ENCODE measurements at regions not wholly inside any gene's neighbourhood (a gene's known extent, or its start where the extent isn't known, plus 50 kb on each side); places are given as distances from the start of the nearest gene placed in this dataset.

GRCh38 chr6:9437836-9438235 lies 977.0 kb downstream of the TFAP2A start:
- DNase-seq = no peak
- no peaks in the 10 kb centered on the region for H3K9me3 Mint-ChIP-seq (ENCODE audit: low read depth)
- H3K4me1 Mint-ChIP-seq = no peaks in the 10 kb centered on the region
- no peak overlapping the region for H3K27ac Mint-ChIP-seq
- CTCF ChIA-PET = no interaction called here
- POLR2A ChIA-PET = no interaction called here
- ATAC-seq = no peak
- H3K4me3 Mint-ChIP-seq = no peak overlapping the region
- no peaks in the 10 kb centered on the region for H3K36me3 Mint-ChIP-seq (ENCODE audit: low read depth)
- peaks cover 4% of the 10 kb centered on the region for H3K27me3 Mint-ChIP-seq
- intact Hi-C loops (cut with DNase I, micrococcal nuclease) = no loop called here

DNA sequence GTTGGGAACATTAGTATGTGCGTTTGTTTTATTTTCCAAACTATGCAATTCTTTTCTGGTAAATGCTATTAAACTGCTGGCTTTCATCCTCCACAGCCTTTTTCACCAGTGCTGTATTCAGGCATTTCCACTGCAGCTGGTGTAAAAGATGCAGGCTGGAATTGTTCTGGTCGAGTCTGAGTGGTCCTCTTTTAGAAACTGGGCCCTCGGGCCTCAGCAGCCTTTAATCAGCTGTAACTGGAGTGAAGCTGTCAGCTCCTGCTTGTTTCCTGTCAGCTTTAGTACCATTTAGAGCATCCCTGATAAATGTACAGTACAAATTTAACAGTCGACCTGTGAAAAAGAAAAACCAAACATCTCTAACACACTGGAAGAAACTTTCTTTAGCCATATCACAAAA lies 979.6 kb downstream of the TFAP2A start:
- no peaks in the 10 kb centered on the region for H3K4me1 Mint-ChIP-seq
- no peak overlapping the region for H3K27ac Mint-ChIP-seq
- DNase-seq (no peak), ATAC-seq (no peak)
- no peak overlapping the region for H3K4me3 Mint-ChIP-seq
- no peaks in the 10 kb centered on the region for H3K36me3 Mint-ChIP-seq (ENCODE audit: low read depth)
- intact Hi-C loops (cut with DNase I, micrococcal nuclease) = no loop called here
- peaks cover 6% of the 10 kb centered on the region for H3K27me3 Mint-ChIP-seq
- POLR2A ChIA-PET = no interaction called here
- no peaks in the 10 kb centered on the region for H3K9me3 Mint-ChIP-seq (ENCODE audit: low read depth)
- CTCF ChIA-PET = interaction anchor here (0.7 kb wide), 1 partner anchor 313 kb away, joined by 3 read pairs; no protein-coding TSS in a partner anchor

DNA sequence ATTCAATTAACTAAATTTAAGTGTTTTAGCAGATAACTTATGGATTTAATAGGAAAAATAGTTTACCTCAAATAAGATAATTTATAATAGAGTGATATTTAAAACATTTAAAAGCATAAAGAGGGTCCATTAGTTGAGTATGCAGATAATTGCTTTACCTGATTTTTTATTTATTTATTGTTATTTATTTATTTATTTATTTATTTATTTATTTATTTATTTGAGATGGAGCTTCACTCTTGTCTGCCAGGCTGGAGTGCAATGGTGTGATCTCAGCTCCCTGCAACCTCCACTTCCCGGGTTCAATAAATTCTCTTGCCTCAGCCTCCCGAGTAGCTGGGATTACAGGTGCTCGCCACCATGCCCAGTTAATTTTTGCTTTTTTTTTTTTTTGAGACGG lies 982.9 kb downstream of the TFAP2A start:
- POLR2A ChIA-PET = interaction anchor here (0.6 kb wide), 1 partner anchor 456 kb away, joined by 3 read pairs; no protein-coding TSS in a partner anchor
- no peaks in the 10 kb centered on the region for H3K36me3 Mint-ChIP-seq (ENCODE audit: low read depth)

GRCh38 chr6:9428421-9429172 lies 986.3 kb downstream of the TFAP2A start:
- CTCF ChIA-PET = no interaction called here
- Mint-ChIP-seq H3K4me1 (no peaks in the 10 kb centered on the region), H3K36me3 (ENCODE audit: low read depth) (no peaks in the 10 kb centered on the region), H3K27me3 (peaks cover 2% of the 10 kb centered on the region), H3K9me3 (ENCODE audit: low read depth) (no peaks in the 10 kb centered on the region), H3K4me3 (no peak overlapping the region), H3K27ac (no peak overlapping the region)
- ATAC-seq (no peak), DNase-seq (no peak)
- POLR2A ChIA-PET = no interaction called here
- intact Hi-C loops (cut with DNase I, micrococcal nuclease) = no loop called here

More for the DNA sequence above, 982.9 kb downstream of the TFAP2A start:
- CTCF ChIA-PET = interaction anchor here (0.7 kb wide), 1 partner anchor 227 kb away, joined by 4 read pairs; no protein-coding TSS in a partner anchor
- no peak for DNase-seq
- no peak for ATAC-seq
- Mint-ChIP-seq H3K27me3 (peaks cover 4% of the 10 kb centered on the region), H3K27ac (no peak overlapping the region), H3K4me1 (no peaks in the 10 kb centered on the region), H3K9me3 (ENCODE audit: low read depth) (no peaks in the 10 kb centered on the region), H3K4me3 (no peak overlapping the region)
- intact Hi-C loops (cut with DNase I, micrococcal nuclease) = no loop called here

- no peaks in the 10 kb centered on the region for H3K27me3 Mint-ChIP-seq
- ChIA-PET POLR2A (no interaction called here), CTCF (no interaction called here)
- no peaks in the 10 kb centered on the region for H3K4me1 Mint-ChIP-seq
- no peak overlapping the region for H3K27ac Mint-ChIP-seq
- H3K36me3 Mint-ChIP-seq (ENCODE audit: low read depth) = no peaks in the 10 kb centered on the region
- H3K9me3 Mint-ChIP-seq (ENCODE audit: low read depth) = no peaks in the 10 kb centered on the region
- no peak overlapping the region for H3K4me3 Mint-ChIP-seq
- intact Hi-C loops (cut with DNase I, micrococcal nuclease) = no loop called here
- DNase-seq (no peak), ATAC-seq (no peak)
These were observed 986.8 kb upstream of the SLC35B3 start for GRCh38 chr6:9422138-9422537.

DNA sequence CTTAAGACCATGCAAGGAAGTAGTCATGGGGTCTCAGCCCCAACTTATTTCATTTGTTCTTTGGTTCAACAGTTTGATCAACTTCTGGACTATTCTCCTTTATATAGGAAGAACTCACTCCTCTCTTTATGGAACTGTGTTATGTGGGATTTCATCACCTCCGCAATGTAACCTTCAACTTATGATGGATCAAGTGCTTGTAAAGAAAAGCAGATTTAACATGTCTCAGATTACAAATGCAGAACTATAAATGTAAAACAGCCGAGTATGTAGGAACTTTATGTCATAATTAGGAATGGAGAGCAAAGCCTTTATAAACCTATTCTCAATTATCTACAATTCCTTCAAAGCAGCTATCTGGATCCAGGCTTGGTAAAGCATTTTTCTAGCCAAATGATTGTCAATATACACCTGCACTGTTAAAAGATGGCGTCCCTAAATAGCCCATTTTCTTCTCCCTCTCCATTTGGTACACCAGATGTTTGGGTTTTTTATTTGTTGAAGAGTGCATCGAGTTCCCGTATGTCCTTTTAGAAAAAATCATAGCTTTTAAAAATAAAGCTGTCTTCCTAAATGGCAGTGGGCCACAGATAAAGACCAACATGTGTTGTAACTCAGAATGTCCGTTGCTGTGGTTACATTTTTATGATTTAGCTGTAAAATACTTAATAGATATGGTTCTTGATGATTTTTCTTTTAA lies 985.1 kb upstream of the SLC35B3 start:
- no peaks in the 10 kb centered on the region for H3K9me3 Mint-ChIP-seq (ENCODE audit: low read depth)
- H3K27ac Mint-ChIP-seq = no peak overlapping the region
- no peaks in the 10 kb centered on the region for H3K4me1 Mint-ChIP-seq
- H3K27me3 Mint-ChIP-seq = peaks cover 3% of the 10 kb centered on the region
- POLR2A ChIA-PET = no interaction called here
- no peaks in the 10 kb centered on the region for H3K36me3 Mint-ChIP-seq (ENCODE audit: low read depth)
- CTCF ChIA-PET = interaction anchor here (0.6 to 0.9 kb wide), 2 partner anchors 11 to 733 kb away, joined by 3 to 4 read pairs; no protein-coding TSS in a partner anchor
- DNase-seq = no peak
- H3K4me3 Mint-ChIP-seq = no peak overlapping the region
- ATAC-seq = no peak
- intact Hi-C loops (cut with DNase I, micrococcal nuclease) = no loop called here

GRCh38 chr6:9417400-9417799 lies 982.1 kb upstream of the SLC35B3 start:
- H3K27ac Mint-ChIP-seq = no peak overlapping the region
- H3K4me1 Mint-ChIP-seq = no peaks in the 10 kb centered on the region

DNA sequence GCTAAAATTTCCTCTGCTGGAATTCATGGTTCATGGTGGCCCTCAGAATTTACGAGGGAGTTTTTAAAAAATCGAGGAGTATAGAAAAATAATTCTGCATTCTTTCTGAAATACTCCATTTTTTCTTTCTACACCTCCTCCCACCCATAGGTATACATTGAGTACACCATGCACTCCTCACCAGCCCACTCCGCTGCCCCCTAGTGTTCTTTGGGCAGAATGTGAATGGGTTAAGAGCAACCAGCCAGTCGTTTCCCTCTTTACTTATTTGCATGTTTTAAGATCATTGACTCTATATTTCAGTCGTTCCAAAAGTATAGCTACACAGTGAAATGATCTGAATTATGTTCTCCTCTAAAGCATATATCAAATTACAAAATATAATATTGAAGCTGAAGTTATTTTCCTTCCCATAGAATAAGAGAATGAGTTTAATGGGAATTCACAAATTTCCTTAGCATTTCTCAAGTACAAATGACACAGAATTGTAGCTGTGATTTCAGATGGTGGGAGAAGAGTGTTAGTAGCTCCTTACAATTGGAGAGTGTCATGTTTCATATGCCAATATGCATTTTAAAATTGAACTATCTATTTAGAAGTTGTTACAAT lies 977.7 kb upstream of the SLC35B3 start:
- peak; percentile 66 for ATAC-seq
- DNase-seq = peak; percentile 59
- Mint-ChIP-seq H3K27ac (no peak overlapping the region), H3K4me3 (no peak overlapping the region), H3K36me3 (ENCODE audit: low read depth) (no peaks in the 10 kb centered on the region), H3K27me3 (peaks cover 3% of the 10 kb centered on the region), H3K4me1 (no peaks in the 10 kb centered on the region), H3K9me3 (ENCODE audit: low read depth) (no peaks in the 10 kb centered on the region)
- intact Hi-C loops (cut with DNase I, micrococcal nuclease) = loop anchor here (1.0 to 10.0 kb wide), 3 partner anchors 163 to 1278 kb away; no protein-coding TSS in a partner anchor
- ChIA-PET CTCF (interaction anchor here (0.7 to 1.1 kb wide), 3 partner anchors 107 to 430 kb away, joined by 3 to 4 read pairs (median 3); no protein-coding TSS in a partner anchor), POLR2A (no interaction called here)

More at GRCh38 chr6:9417400-9417799, 982.1 kb upstream of the SLC35B3 start:
- Mint-ChIP-seq H3K9me3 (ENCODE audit: low read depth) (no peaks in the 10 kb centered on the region), H3K4me3 (no peak overlapping the region), H3K27me3 (peaks cover 3% of the 10 kb centered on the region), H3K36me3 (ENCODE audit: low read depth) (no peaks in the 10 kb centered on the region)
- ChIA-PET POLR2A (no interaction called here), CTCF (no interaction called here)
- intact Hi-C loops (cut with DNase I, micrococcal nuclease) = loop anchor here in 1 of 2 experiments (10.0 kb wide), 1 partner anchor 1283 kb away; no protein-coding TSS in a partner anchor
- no peak for ATAC-seq
- no peak for DNase-seq

DNA sequence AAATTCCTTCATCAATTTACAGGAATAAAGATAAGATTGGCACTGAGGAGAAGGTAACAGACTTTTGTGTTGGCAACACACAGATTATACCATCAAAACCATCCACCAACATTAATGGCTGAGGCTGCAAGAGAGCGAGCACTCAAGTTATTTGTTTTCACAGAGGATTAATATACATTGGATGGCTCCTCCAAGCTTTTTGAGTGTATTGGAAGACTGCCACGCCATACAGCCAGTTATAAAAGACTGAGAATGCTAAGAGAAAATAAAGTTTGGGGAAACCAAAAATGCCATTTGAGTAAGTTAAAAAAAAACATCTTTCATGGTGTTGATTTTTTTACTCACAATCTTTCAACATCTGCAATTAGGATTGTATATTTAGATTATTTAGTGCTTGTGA lies 973.8 kb upstream of the SLC35B3 start:
- CTCF ChIA-PET = interaction anchor here (1.2 to 1.5 kb wide), 2 partner anchors 33 to 426 kb away, joined by 3 read pairs; no protein-coding TSS in a partner anchor
- Mint-ChIP-seq H3K36me3 (ENCODE audit: low read depth) (no peaks in the 10 kb centered on the region), H3K4me3 (no peak overlapping the region), H3K4me1 (no peaks in the 10 kb centered on the region), H3K27ac (no peak overlapping the region), H3K27me3 (peaks cover 3% of the 10 kb centered on the region), H3K9me3 (ENCODE audit: low read depth) (no peaks in the 10 kb centered on the region)
- ATAC-seq (no peak), DNase-seq (no peak)
- POLR2A ChIA-PET = no interaction called here
- intact Hi-C loops (cut with DNase I, micrococcal nuclease) = no loop called here

GRCh38 chr6:9408402-9409117 lies 973.2 kb upstream of the SLC35B3 start:
- no peak for DNase-seq
- Mint-ChIP-seq H3K4me1 (no peaks in the 10 kb centered on the region), H3K9me3 (ENCODE audit: low read depth) (no peaks in the 10 kb centered on the region), H3K36me3 (ENCODE audit: low read depth) (no peaks in the 10 kb centered on the region), H3K27me3 (peaks cover 3% of the 10 kb centered on the region), H3K27ac (no peak overlapping the region), H3K4me3 (no peak overlapping the region)
- ChIA-PET CTCF (interaction anchor here (1.5 kb wide), 1 partner anchor 425 kb away, joined by 3 read pairs; no protein-coding TSS in a partner anchor), POLR2A (no interaction called here)
- no peak for ATAC-seq
- intact Hi-C loops (cut with DNase I, micrococcal nuclease) = no loop called here

DNA sequence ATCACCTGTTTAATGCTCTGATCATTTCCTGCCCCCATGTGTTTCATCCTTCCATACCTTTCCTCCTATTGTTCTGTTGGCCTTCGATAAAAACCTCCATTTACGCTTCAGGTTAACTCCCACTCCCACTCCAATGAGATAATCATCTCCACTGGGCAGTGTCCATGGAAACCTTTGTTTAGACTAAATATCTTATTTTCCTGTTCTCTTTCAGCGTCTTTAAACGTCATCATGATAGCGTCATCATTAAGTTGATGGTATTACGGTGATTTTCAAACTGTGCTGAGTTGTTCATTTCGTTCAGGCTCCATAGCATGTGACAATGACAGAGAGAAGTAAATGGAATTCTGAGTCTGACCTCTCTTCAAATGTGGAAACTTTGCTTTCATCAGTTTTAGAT lies 970.5 kb upstream of the SLC35B3 start:
- CTCF ChIA-PET = no interaction called here
- H3K4me1 Mint-ChIP-seq = no peaks in the 10 kb centered on the region
- POLR2A ChIA-PET = no interaction called here
- no peak overlapping the region for H3K27ac Mint-ChIP-seq
- H3K9me3 Mint-ChIP-seq (ENCODE audit: low read depth) = no peaks in the 10 kb centered on the region
- no peak overlapping the region for H3K4me3 Mint-ChIP-seq
- H3K27me3 Mint-ChIP-seq = peaks cover 4% of the 10 kb centered on the region
- intact Hi-C loops (cut with DNase I, micrococcal nuclease) = no loop called here
- DNase-seq (no peak), ATAC-seq (no peak)
- H3K36me3 Mint-ChIP-seq (ENCODE audit: low read depth) = no peaks in the 10 kb centered on the region
